Gastroesophageal sphincter (tissue), 4 donors: ENCODE measurements at regions not wholly inside any gene's neighbourhood (a gene's known extent, or its start where the extent isn't known, plus 50 kb on each side); places are given as distances from the start of the nearest gene placed in this dataset.

Source experiments
- ATAC-seq: fragments of 150-250 bp; one replicate; pipeline ENCODE4 v1.9.1; 2016; ENCODE audit warnings: mild to moderate bottlenecking, moderate library complexity
- H3K27ac ChIP-seq, 4 donors: fragments of 200-600 bp; sonication (generic) in 3 of 4; 1 replicate in 3 of 4; 2 replicates in 1 of 4; pipeline ENCODE4 v1.5.1; 2016 to 2019
- H3K27me3 ChIP-seq: fragments of 200-600 bp; sonication (generic); one replicate; pipeline ENCODE4 v1.5.1; 2019
- H3K36me3 ChIP-seq, 2 donors: fragments of 200-600 bp; sonication (generic); one replicate each; pipeline ENCODE4 v1.5.1; 2019; ENCODE audit warnings: control low read depth in 1 of 2
- H3K4me1 ChIP-seq, 3 donors: fragments of 200-600 bp; sonication (generic); 1 replicate in 2 of 3; 2 replicates in 1 of 3; pipeline ENCODE4 v1.5.1; 2016 to 2019; ENCODE audit warnings: control low read depth in 2 of 3
- H3K4me3 ChIP-seq, 2 donors: fragments of 200-600 bp; sonication (generic); one replicate each; pipeline ENCODE4 v1.5.1; 2019; ENCODE audit warnings: mild to moderate bottlenecking in 1 of 2, moderate library complexity in 1 of 2
- H3K9me3 ChIP-seq, 3 donors: fragments of 200-600 bp; sonication (generic); one replicate each; pipeline ENCODE4 v1.5.1; 2017 to 2019; ENCODE audit warnings: control low read depth in 2 of 3
- EP300 ChIP-seq: sonication (generic); formaldehyde crosslinking; IDR thresholded peaks from one replicate; pipeline ENCODE4 v1.6.1; 2017; ENCODE audit warnings: antibody characterized with exemption, mild to moderate bottlenecking
- POLR2A ChIP-seq, 2 donors: fragments of 450-650 bp; IDR thresholded peaks; one replicate each; pipeline ENCODE4 v1.6.1; 2017; ENCODE audit warnings: antibody characterized with exemption in 2 of 2, mild to moderate bottlenecking in 2 of 2, moderate library complexity in 1 of 2
- POLR2AphosphoS5 ChIP-seq: sonication (generic); formaldehyde crosslinking; IDR thresholded peaks from one replicate; pipeline ENCODE4 v1.6.1; 2017; ENCODE audit warnings: antibody characterized with exemption
- WGBS, 2 donors: methylation state at CpG; one replicate each; pipeline ENCODE4 v1.1.5; 2018; ENCODE audit warnings: low coverage in 1 of 2; 5-methylcytosine and 5-hydroxymethylcytosine counted together
- TF ChIP-seq, protein P1 (sequence below), 4 experiments: fragments of 200-600 bp in 2 of 4; fragments of 450-650 bp in 2 of 4; sonication (generic) in 1 of 4; IDR thresholded peaks; one replicate each; pipeline ENCODE4 v1.5.1; 2017 to 2019; ENCODE audit warnings: antibody characterized with exemption in 4 of 4, mild to moderate bottlenecking in 2 of 4, moderate library complexity in 2 of 4

GRCh38 chr17:71649941-71650350 is 470.9 kb upstream of the SOX9 start:
- H3K27me3 ChIP-seq: no peaks in the 10 kb centered on the region
- no peaks in the 10 kb centered on the region for H3K4me1 ChIP-seq
- ATAC-seq: no peak
- no peak overlapping the region for H3K27ac ChIP-seq
- H3K4me3 ChIP-seq: no peak overlapping the region
- H3K36me3 ChIP-seq: no peaks in the 10 kb centered on the region
- H3K9me3 ChIP-seq: peaks cover 0 to 14% (median 0%) of the 10 kb centered on the region in 3 donors
- TF ChIP-seq EP300: no peak
- TF ChIP-seq, protein P1, sequence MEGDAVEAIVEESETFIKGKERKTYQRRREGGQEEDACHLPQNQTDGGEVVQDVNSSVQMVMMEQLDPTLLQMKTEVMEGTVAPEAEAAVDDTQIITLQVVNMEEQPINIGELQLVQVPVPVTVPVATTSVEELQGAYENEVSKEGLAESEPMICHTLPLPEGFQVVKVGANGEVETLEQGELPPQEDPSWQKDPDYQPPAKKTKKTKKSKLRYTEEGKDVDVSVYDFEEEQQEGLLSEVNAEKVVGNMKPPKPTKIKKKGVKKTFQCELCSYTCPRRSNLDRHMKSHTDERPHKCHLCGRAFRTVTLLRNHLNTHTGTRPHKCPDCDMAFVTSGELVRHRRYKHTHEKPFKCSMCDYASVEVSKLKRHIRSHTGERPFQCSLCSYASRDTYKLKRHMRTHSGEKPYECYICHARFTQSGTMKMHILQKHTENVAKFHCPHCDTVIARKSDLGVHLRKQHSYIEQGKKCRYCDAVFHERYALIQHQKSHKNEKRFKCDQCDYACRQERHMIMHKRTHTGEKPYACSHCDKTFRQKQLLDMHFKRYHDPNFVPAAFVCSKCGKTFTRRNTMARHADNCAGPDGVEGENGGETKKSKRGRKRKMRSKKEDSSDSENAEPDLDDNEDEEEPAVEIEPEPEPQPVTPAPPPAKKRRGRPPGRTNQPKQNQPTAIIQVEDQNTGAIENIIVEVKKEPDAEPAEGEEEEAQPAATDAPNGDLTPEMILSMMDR (IDR thresholded peaks at IDR 0.05): no peak
- no peak for TF ChIP-seq POLR2A (IDR thresholded peaks at IDR 0.05)
- TF ChIP-seq POLR2AphosphoS5: no peak

DNA sequence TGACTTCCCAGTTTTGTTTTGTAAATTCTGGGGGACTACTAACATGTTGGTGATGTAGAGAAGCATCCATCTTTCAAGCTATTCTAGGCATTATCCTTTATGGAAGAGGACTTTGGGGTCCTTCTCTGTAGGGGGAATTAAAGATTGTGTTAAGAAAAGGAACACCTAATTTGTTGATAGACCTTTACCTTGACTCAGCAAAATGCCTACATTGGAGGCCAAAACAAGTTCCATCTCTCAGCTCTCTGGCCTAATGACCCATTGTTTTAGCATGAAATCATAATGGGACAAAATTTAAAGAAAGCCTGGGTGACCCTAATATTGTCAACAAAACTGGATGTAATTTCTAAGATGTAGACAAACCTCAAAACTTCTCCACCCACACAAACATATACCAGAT is 465.3 kb upstream of the SOX9 start:
- H3K4me1 ChIP-seq: no peaks in the 10 kb centered on the region
- no peaks in the 10 kb centered on the region for H3K9me3 ChIP-seq
- ATAC-seq: no peak
- H3K36me3 ChIP-seq: no peaks in the 10 kb centered on the region
- TF ChIP-seq, protein P1 (IDR thresholded peaks at IDR 0.05): no peak
- TF ChIP-seq EP300: no peak
- no peak for TF ChIP-seq POLR2AphosphoS5
- TF ChIP-seq POLR2A (IDR thresholded peaks at IDR 0.05): no peak
- H3K27me3 ChIP-seq: no peaks in the 10 kb centered on the region
- H3K4me3 ChIP-seq: no peak overlapping the region
- H3K27ac ChIP-seq: no peak overlapping the region

GRCh38 chr17:71656964-71657858 is 463.6 kb upstream of the SOX9 start:
- ATAC-seq: no peak
- Histone ChIP-seq H3K9me3 (no peaks in the 10 kb centered on the region), H3K27ac (no peak overlapping the region), H3K4me1 (no peaks in the 10 kb centered on the region), H3K36me3 (no peaks in the 10 kb centered on the region), H3K4me3 (no peak overlapping the region), H3K27me3 (no peaks in the 10 kb centered on the region)
- WGBS, 2 donors: 69 to 77% methylated on average over 4 to 6 of the region's 6 CpGs
- TF ChIP-seq POLR2AphosphoS5: no peak
- TF ChIP-seq, protein P1 (IDR thresholded peaks at IDR 0.05): no peak
- no peak for TF ChIP-seq POLR2A (IDR thresholded peaks at IDR 0.05)
- TF ChIP-seq EP300: no peak

- Histone ChIP-seq H3K27me3 (no peaks in the 10 kb centered on the region), H3K27ac (no peak overlapping the region), H3K36me3 (no peaks in the 10 kb centered on the region), H3K9me3 (no peaks in the 10 kb centered on the region), H3K4me3 (no peak overlapping the region), H3K4me1 (no peaks in the 10 kb centered on the region)
- 77 to 85% methylated on average over 5 of the region's 9 CpGs for WGBS, 2 donors
- no peak for ATAC-seq
- no peak for TF ChIP-seq POLR2A (IDR thresholded peaks at IDR 0.05)
These were observed 461.8 kb upstream of the SOX9 start for GRCh38 chr17:71658996-71659395.

- Histone ChIP-seq H3K4me3 (no peak overlapping the region), H3K9me3 (no peaks in the 10 kb centered on the region), H3K4me1 (no peaks in the 10 kb centered on the region), H3K27ac (no peak overlapping the region), H3K36me3 (no peaks in the 10 kb centered on the region), H3K27me3 (no peaks in the 10 kb centered on the region)
- TF ChIP-seq, protein P1 (IDR thresholded peaks at IDR 0.05): no peak
- TF ChIP-seq EP300 (no peak), POLR2A (IDR thresholded peaks at IDR 0.05) (no peak), POLR2AphosphoS5 (no peak)
- no peak for ATAC-seq
These were observed 456.0 kb upstream of the SOX9 start for GRCh38 chr17:71664861-71665260.
